Lower leg skin (tissue), 3 donors: ENCODE measurements at regions not wholly inside any gene's neighbourhood (a gene's known extent, or its start where the extent isn't known, plus 50 kb on each side); places are given as distances from the start of the nearest gene placed in this dataset.

Experiments used
- CTCF ChIP-seq, 3 donors: fragments of 450-650 bp; IDR thresholded peaks; one replicate each; pipeline ENCODE4 v1.5.1; 2016; ENCODE audit warnings: antibody characterized with exemption in 3 of 3, mild to moderate bottlenecking in 3 of 3, moderate library complexity in 2 of 3
- POLR2A ChIP-seq, 2 donors: fragments of 450-650 bp; IDR thresholded peaks; one replicate each; pipeline ENCODE4 v1.6.1; 2016 to 2017; ENCODE audit warnings: antibody characterized with exemption in 2 of 2, mild to moderate bottlenecking in 1 of 2, moderate library complexity in 1 of 2

GRCh38 chr13:86729206-86729605, 930.0 kb upstream of the SLITRK6 start:
- TF ChIP-seq CTCF (IDR thresholded peaks at IDR 0.05) (no peak), POLR2A (IDR thresholded peaks at IDR 0.05) (no peak)
